Spinal cord (tissue), 9 donors: ENCODE measurements at regions not wholly inside any gene's neighbourhood (a gene's known extent, or its start where the extent isn't known, plus 50 kb on each side); places are given as distances from the start of the nearest gene placed in this dataset.
"Not testable (repeated sequence)": the region's sequence is repeated elsewhere in the genome, so short reads cannot be mapped to it uniquely, and the experiment has no call there.

Experiments used
- DNase-seq, 6 donors: peaks; one replicate each; pipeline versions ENCODE4 v3.0.0 to v3.0.0-alpha.2; 2013 to 2015; ENCODE audit warnings: low spot score in 6 of 6, low read depth in 4 of 6
- H3K27ac ChIP-seq: one replicate; pipeline ENCODE4 v1.5.1; 2013; ENCODE audit warnings: low read depth, low read length, control low read depth
- H3K27me3 ChIP-seq: one replicate; pipeline ENCODE4 v1.6.1; 2013; ENCODE audit warnings: low read length; ENCODE audit not compliant: control insufficient read depth, insufficient read depth
- H3K36me3 ChIP-seq: one replicate; pipeline ENCODE4 v1.6.1; 2013; ENCODE audit warnings: low read length; ENCODE audit not compliant: control insufficient read depth, insufficient read depth
- H3K4me1 ChIP-seq: one replicate; pipeline ENCODE4 v1.6.1; 2013; ENCODE audit warnings: low read length; ENCODE audit not compliant: control insufficient read depth, insufficient read depth
- H3K4me3 ChIP-seq: one replicate; pipeline ENCODE4 v1.5.1; 2013; ENCODE audit warnings: low read depth, low read length, control low read depth
- H3K9me3 ChIP-seq: one replicate; pipeline ENCODE4 v1.6.1; 2013; ENCODE audit warnings: low read length; ENCODE audit not compliant: control insufficient read depth, insufficient read depth
- WGBS: methylation state at CpG from one replicate; pipeline ENCODE4 v1.1.5; 2013; ENCODE audit warnings: missing lambda C conversion rate; ENCODE audit not compliant: insufficient coverage; 5-methylcytosine and 5-hydroxymethylcytosine counted together
- donor health status: healthy.

DNA sequence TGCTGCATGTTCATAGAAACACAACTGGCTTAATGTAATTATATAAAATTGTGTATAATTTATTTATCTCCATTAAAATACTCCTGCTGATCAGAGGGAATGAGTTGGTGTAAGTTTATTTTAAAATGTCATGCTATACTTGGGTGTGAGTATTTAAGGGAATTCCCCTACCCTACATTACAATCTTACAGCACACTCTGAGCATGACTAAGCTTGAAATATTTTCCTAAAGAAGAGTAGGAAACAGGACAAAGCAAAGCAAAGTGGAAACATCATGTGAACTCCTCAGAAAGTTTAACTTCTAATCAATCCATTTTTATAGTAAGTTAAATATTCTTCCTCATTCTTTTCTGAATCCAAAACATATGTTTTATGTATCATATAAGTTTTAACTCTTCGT is 1271.3 kb downstream of the EFNA5 start:
- no peaks in the 10 kb centered on the region for H3K9me3 ChIP-seq
- DNase-seq: no peak
- H3K4me3 ChIP-seq: no peak overlapping the region
- WGBS: no CpG with 5 or more reads among the region's 1 CpG
- no peak overlapping the region for H3K27ac ChIP-seq
- no peaks in the 10 kb centered on the region for H3K27me3 ChIP-seq
- H3K4me1 ChIP-seq: no peaks in the 10 kb centered on the region
- H3K36me3 ChIP-seq: no peaks in the 10 kb centered on the region

DNA sequence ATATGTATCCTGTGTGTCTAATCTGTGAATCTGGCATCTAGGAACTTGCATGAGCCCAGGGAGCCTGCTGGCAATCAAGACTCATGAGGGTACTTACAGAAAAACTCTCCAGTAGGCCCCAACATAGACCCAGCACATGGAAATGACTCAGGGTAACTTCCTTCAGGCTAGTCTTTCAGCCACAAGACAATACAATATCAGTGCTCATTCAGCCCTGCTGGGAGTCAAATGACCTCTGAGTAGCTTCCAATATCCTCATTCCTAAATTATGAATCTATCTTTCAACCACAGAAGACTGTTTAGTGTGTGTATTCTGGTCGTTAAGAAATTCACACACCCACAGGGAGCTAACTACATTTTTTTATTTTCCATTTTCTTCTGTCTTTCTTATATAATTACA is 1273.0 kb downstream of the EFNA5 start:
- no CpG with 5 or more reads among the region's 1 CpG for WGBS
- Histone ChIP-seq H3K27me3 (no peaks in the 10 kb centered on the region), H3K4me1 (no peaks in the 10 kb centered on the region), H3K27ac (no peak overlapping the region), H3K36me3 (no peaks in the 10 kb centered on the region), H3K9me3 (no peaks in the 10 kb centered on the region), H3K4me3 (no peak overlapping the region)
- DNase-seq: no peak

DNA sequence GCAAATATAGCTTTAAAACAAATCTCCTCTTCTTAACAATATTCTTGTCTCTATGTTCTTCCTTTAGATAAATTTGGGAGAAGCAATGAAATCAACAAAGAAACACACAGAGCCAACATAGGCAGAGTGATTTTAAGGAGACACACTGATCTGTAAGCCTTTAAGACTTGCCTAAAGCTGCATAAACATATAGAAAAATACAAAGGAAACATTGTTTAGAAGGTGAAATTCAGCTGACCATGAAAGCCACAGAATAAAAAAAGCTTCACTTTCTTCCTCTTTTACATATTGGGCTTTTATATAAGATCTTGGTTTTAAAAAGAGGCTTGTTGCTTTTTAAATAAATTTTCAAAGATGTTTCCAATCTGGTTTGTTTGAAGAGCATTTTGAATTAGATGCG is 1277.5 kb downstream of the EFNA5 start:
- H3K36me3 ChIP-seq: no peaks in the 10 kb centered on the region
- H3K4me3 ChIP-seq: no peak overlapping the region
- no peaks in the 10 kb centered on the region for H3K27me3 ChIP-seq
- WGBS: 83% methylated on average over 1 of the region's 1 CpG
- H3K27ac ChIP-seq: no peak overlapping the region
- no peaks in the 10 kb centered on the region for H3K9me3 ChIP-seq
- no peak for DNase-seq
- no peaks in the 10 kb centered on the region for H3K4me1 ChIP-seq

- whole genome bisulfite sequencing: 100% methylated on average over 1 of the region's 5 CpGs
- Histone ChIP-seq H3K9me3 (no peaks in the 10 kb centered on the region), H3K27ac (no peak overlapping the region), H3K36me3 (no peaks in the 10 kb centered on the region), H3K4me3 (no peak overlapping the region), H3K27me3 (no peaks in the 10 kb centered on the region), H3K4me1 (no peaks in the 10 kb centered on the region)
- no peak for DNase-seq
Observed at GRCh38 chr5:106392766-106393165, 1278.0 kb downstream of the EFNA5 start.

DNA sequence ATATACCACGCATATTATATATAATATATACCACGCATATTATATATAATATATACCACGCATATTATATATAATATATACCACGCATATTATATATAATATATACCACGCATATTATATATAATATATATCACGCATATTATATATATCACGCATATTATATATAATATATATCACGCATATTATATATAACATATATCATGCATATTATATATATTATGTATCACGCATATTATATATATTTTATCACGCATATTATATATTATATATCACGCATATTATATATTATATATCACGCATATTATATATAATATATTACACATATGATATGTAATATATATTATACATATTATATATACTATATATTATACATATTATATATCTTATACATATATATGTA is 1283.0 kb downstream of the EFNA5 start:
- H3K36me3 ChIP-seq, H3K27me3 ChIP-seq, H3K27ac ChIP-seq, DNase-seq, H3K9me3 ChIP-seq, H3K4me1 ChIP-seq, H3K4me3 ChIP-seq: not testable (repeated sequence)
- no CpG with 5 or more reads among the region's 12 CpGs for whole genome bisulfite sequencing

DNA sequence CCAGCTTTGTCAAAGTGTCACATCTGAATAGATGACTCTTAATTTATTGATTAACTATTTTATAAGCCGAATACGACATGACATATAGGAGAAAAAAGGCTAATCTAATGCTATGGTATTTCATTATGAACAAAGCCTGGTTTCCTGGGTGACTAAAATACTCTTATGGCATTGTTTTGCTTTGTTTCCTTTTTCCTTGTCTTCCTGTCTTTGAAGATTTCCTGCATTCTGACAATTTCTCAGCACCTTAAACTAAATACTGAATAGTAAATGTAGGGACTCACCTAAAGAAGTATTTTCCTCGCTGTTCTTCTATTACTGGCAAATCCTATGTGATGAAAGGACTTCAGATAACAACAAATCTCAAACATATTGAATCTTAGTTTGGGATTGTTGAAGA is 1284.5 kb downstream of the EFNA5 start:
- Histone ChIP-seq H3K27me3 (no peaks in the 10 kb centered on the region), H3K4me1 (no peaks in the 10 kb centered on the region), H3K4me3 (no peak overlapping the region), H3K27ac (no peak overlapping the region), H3K36me3 (no peaks in the 10 kb centered on the region), H3K9me3 (no peaks in the 10 kb centered on the region)
- no CpG with 5 or more reads among the region's 3 CpGs for WGBS
- no peak for DNase-seq

DNA sequence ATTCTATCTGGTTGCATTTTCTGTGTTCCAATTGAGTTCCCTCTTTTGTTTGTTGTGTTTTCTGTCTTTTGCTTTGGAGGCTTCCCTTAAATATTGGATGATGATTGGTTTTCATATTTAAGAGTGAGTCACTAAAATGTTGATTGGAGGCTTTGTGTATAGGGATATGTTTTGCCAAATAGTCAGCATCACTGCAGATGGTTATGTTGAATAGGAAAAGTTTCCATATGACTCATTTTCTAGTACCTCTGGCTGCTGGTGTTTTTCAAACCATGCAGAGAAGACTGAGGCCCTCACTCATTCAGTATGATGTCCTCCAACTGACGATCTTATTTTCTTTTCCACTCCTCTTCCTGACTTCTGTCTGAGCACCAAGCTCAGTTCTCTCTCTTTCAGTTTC is 1290.0 kb downstream of the EFNA5 start:
- Histone ChIP-seq H3K4me1 (no peaks in the 10 kb centered on the region), H3K4me3 (no peak overlapping the region), H3K27me3 (no peaks in the 10 kb centered on the region), H3K9me3 (no peaks in the 10 kb centered on the region), H3K27ac (no peak overlapping the region), H3K36me3 (no peaks in the 10 kb centered on the region)
- no peak for DNase-seq
- WGBS: no CpG with 5 or more reads among the region's 1 CpG

GRCh38 chr5:106376522-106376921 is 1294.2 kb downstream of the EFNA5 start:
- DNase-seq: no peak
- H3K9me3 ChIP-seq: peaks cover 4% of the 10 kb centered on the region
- WGBS: no CpG with 5 or more reads among the region's 1 CpG

DNA sequence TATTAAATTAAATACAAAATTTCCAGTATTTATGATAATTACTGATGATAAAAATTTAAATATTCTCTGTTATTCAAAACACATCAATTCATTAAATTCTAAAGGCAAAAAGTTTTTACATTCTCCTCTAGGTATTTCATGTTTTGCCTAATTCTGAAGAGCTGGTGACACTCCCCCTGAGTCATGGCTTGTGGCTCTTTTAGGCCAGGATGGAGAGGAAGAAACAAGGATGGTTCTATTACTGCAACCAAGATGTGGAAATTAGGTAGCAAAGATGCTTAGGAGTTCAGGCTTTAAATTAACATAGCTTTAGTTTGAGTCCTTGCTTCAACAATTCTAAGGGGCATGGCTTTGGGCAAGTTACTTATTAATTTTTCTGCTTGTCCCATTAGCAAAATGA is 1295.8 kb downstream of the EFNA5 start:
- Histone ChIP-seq H3K9me3 (peaks cover 7% of the 10 kb centered on the region), H3K4me1 (no peaks in the 10 kb centered on the region), H3K36me3 (no peaks in the 10 kb centered on the region), H3K27ac (no peak overlapping the region), H3K27me3 (no peaks in the 10 kb centered on the region), H3K4me3 (no peak overlapping the region)
- DNase-seq: no peak

More at GRCh38 chr5:106376522-106376921, 1294.2 kb downstream of the EFNA5 start:
- Histone ChIP-seq H3K4me1 (no peaks in the 10 kb centered on the region), H3K27ac (no peak overlapping the region), H3K27me3 (no peaks in the 10 kb centered on the region), H3K36me3 (no peaks in the 10 kb centered on the region), H3K4me3 (no peak overlapping the region)

GRCh38 chr5:106368021-106368420 is 1302.7 kb downstream of the EFNA5 start:
- no peaks in the 10 kb centered on the region for H3K4me1 ChIP-seq
- no peaks in the 10 kb centered on the region for H3K27me3 ChIP-seq
- H3K27ac ChIP-seq: no peak overlapping the region
- H3K36me3 ChIP-seq: no peaks in the 10 kb centered on the region
- no CpG with 5 or more reads among the region's 1 CpG for WGBS
- H3K4me3 ChIP-seq: no peak overlapping the region
- H3K9me3 ChIP-seq: peaks cover 7% of the 10 kb centered on the region
- DNase-seq: no peak
